Tibial artery (tissue), 4 donors: ENCODE measurements at regions not wholly inside any gene's neighbourhood (a gene's known extent, or its start where the extent isn't known, plus 50 kb on each side); places are given as distances from the start of the nearest gene placed in this dataset.

Experiments
- DNase-seq, 2 donors: peaks; one replicate each; pipeline ENCODE4 v3.0.0-alpha.2; 2019
- H3K27ac ChIP-seq, 2 donors: fragments of 200-600 bp; sonication (generic) in 1 of 2; 1 replicate in 1 of 2; 2 replicates in 1 of 2; pipeline ENCODE4 v1.5.1; 2018 to 2019; ENCODE audit warnings: mild to moderate bottlenecking in 1 of 2
- H3K27me3 ChIP-seq, 2 donors: fragments of 200-600 bp; sonication (generic) in 1 of 2; one replicate each; pipeline versions ENCODE4 v1.5.1 to v1.6.0; 2016 to 2019
- H3K36me3 ChIP-seq, 3 donors: fragments of 200-600 bp; sonication (generic) in 2 of 3; one replicate each; pipeline ENCODE4 v1.5.1; 2016 to 2019; ENCODE audit warnings: mild to moderate bottlenecking in 2 of 3
- H3K4me1 ChIP-seq, 4 donors: fragments of 200-600 bp; sonication (generic) in 2 of 4; 1 replicate in 3 of 4; 2 replicates in 1 of 4; pipeline ENCODE4 v1.5.1; 2016 to 2019
- H3K4me3 ChIP-seq, 2 donors: fragments of 200-600 bp; sonication (generic) in 1 of 2; 1 replicate in 1 of 2; 2 replicates in 1 of 2; pipeline ENCODE4 v1.5.1; 2018 to 2019; ENCODE audit warnings: mild to moderate bottlenecking in 2 of 2
- H3K9me3 ChIP-seq, 3 donors: fragments of 200-600 bp; sonication (generic) in 1 of 3; one replicate each; pipeline ENCODE4 v1.5.1; 2016 to 2019
- intact Hi-C: fragments of 100-400 bp; cut with DNase I; formaldehyde crosslinking; loops from one replicate; pipeline ENCODE4 v1.15.0; 2023; ENCODE audit warnings: low total_unique reads
- TF ChIP-seq, protein P1 (sequence below), 2 experiments: fragments of 200-600 bp in 1 of 2; fragments of 450-650 bp in 1 of 2; IDR thresholded peaks; one replicate each; pipeline ENCODE4 v1.5.1; 2017 to 2019; ENCODE audit warnings: antibody characterized with exemption in 2 of 2, mild to moderate bottlenecking in 1 of 2, moderate library complexity in 1 of 2

DNA sequence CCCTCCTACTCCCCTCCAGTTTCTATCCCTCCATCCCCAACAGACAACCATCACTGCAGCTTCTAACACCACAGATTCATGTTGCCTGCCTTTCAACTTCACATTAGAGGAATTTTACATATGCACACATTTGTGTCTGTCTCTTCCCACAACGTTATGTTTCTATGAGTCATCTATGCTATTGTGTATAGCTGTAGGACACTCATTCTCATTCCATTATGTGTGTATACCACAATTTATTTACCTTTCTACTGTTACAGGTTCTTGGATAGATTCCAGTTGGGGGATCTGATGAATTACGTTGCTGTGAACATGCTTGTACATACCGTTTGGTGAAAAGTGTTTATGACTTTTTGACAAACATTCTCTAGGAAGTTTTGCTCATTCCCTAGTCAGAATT, 58.8 kb upstream of the TRPC3 start:
- intact Hi-C loops = no loop called here
- Histone ChIP-seq H3K9me3 (no peaks in the 10 kb centered on the region), H3K4me1 (peaks cover 0 to 16% (median 0%) of the 10 kb centered on the region in 4 donors), H3K27ac (no peak overlapping the region), H3K4me3 (no peak overlapping the region), H3K27me3 (no peaks in the 10 kb centered on the region), H3K36me3 (no peaks in the 10 kb centered on the region)
- TF ChIP-seq, protein P1, sequence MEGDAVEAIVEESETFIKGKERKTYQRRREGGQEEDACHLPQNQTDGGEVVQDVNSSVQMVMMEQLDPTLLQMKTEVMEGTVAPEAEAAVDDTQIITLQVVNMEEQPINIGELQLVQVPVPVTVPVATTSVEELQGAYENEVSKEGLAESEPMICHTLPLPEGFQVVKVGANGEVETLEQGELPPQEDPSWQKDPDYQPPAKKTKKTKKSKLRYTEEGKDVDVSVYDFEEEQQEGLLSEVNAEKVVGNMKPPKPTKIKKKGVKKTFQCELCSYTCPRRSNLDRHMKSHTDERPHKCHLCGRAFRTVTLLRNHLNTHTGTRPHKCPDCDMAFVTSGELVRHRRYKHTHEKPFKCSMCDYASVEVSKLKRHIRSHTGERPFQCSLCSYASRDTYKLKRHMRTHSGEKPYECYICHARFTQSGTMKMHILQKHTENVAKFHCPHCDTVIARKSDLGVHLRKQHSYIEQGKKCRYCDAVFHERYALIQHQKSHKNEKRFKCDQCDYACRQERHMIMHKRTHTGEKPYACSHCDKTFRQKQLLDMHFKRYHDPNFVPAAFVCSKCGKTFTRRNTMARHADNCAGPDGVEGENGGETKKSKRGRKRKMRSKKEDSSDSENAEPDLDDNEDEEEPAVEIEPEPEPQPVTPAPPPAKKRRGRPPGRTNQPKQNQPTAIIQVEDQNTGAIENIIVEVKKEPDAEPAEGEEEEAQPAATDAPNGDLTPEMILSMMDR (IDR thresholded peaks at IDR 0.05) = no peak
- no peak for DNase-seq

GRCh38 chr4:122009524-122009923, 57.7 kb upstream of the TRPC3 start:
- DNase-seq = no peak
- Histone ChIP-seq H3K9me3 (no peaks in the 10 kb centered on the region), H3K4me1 (peaks cover 0 to 27% (median 0%) of the 10 kb centered on the region in 4 donors), H3K4me3 (no peak overlapping the region), H3K36me3 (no peaks in the 10 kb centered on the region), H3K27ac (no peak overlapping the region), H3K27me3 (no peaks in the 10 kb centered on the region)
- intact Hi-C loops = no loop called here
- TF ChIP-seq, protein P1 (IDR thresholded peaks at IDR 0.05) = no peak

GRCh38 chr4:122007016-122007415, 55.2 kb upstream of the TRPC3 start:
- intact Hi-C loops = no loop called here
- peaks cover 0 to 30% (median 0%) of the 10 kb centered on the region in 4 donors for H3K4me1 ChIP-seq

GRCh38 chr4:122005064-122005755, 53.4 kb upstream of the TRPC3 start:
- no peak for DNase-seq
- Histone ChIP-seq H3K4me1 (peaks cover 0 to 36% (median 0%) of the 10 kb centered on the region in 4 donors), H3K9me3 (no peaks in the 10 kb centered on the region), H3K36me3 (no peaks in the 10 kb centered on the region), H3K27ac (peak overlapping the region; percentile 44 to 66), H3K4me3 (peak overlapping the region; percentile 27), H3K27me3 (no peaks in the 10 kb centered on the region)
- intact Hi-C loops = no loop called here
- TF ChIP-seq, protein P1 (IDR thresholded peaks at IDR 0.05) = no peak

More at GRCh38 chr4:122007016-122007415, 55.2 kb upstream of the TRPC3 start:
- H3K27me3 ChIP-seq = no peaks in the 10 kb centered on the region
- no peak for DNase-seq
- H3K4me3 ChIP-seq = no peak overlapping the region
- H3K9me3 ChIP-seq = no peaks in the 10 kb centered on the region
- TF ChIP-seq, protein P1 (IDR thresholded peaks at IDR 0.05) = no peak
- H3K27ac ChIP-seq = peak overlapping the region in 1 of 2 donors; percentile 66
- H3K36me3 ChIP-seq = no peaks in the 10 kb centered on the region

GRCh38 chr4:122003335-122003734, 51.5 kb upstream of the TRPC3 start:
- Histone ChIP-seq H3K9me3 (no peaks in the 10 kb centered on the region), H3K27ac (no peak overlapping the region), H3K4me3 (no peak overlapping the region), H3K4me1 (peaks cover 0 to 36% (median 0%) of the 10 kb centered on the region in 4 donors), H3K36me3 (no peaks in the 10 kb centered on the region), H3K27me3 (no peaks in the 10 kb centered on the region)
- DNase-seq = no peak
- intact Hi-C loops = no loop called here
- TF ChIP-seq, protein P1 (IDR thresholded peaks at IDR 0.05) = no peak
